ENCODE measurements at regions not wholly inside any gene's neighbourhood (a gene's known extent, or its start where the extent isn't known, plus 50 kb on each side); places are given as distances from the start of the nearest gene placed in this dataset.

GRCh38 chr9:104326912-104327311 is 177.2 kb upstream of the OR13F1 start:
- Histone ChIP-seq H3K27me3 (replicated peaks; ENCODE audit: control insufficient read depth, insufficient read depth, low read length) (no peaks in the 10 kb centered on the region), H3K36me3 (ENCODE audit: control insufficient read depth, insufficient read depth, low read length) (no peaks in the 10 kb centered on the region), H3K4me3 (replicated peaks; ENCODE audit: low read depth, low read length) (no peak overlapping the region)
- DNase-seq (ENCODE audit: extremely low read depth, insufficient read length): no peak
- TF ChIP-seq CTCF (IDR thresholded peaks at IDR 0.05; ENCODE audit: insufficient read depth, low read length, poor library complexity, severe bottlenecking): no peak

- TF ChIP-seq CTCF (IDR thresholded peaks at IDR 0.05; ENCODE audit: insufficient read depth, low read length, poor library complexity, severe bottlenecking): no peak
- Histone ChIP-seq H3K27me3 (replicated peaks; ENCODE audit: control insufficient read depth, insufficient read depth, low read length) (no peaks in the 10 kb centered on the region), H3K36me3 (ENCODE audit: control insufficient read depth, insufficient read depth, low read length) (no peaks in the 10 kb centered on the region), H3K4me3 (replicated peaks; ENCODE audit: low read depth, low read length) (no peak overlapping the region)
- DNase-seq (ENCODE audit: extremely low read depth, insufficient read length): no peak
These were observed 174.8 kb upstream of the OR13F1 start for GRCh38 chr9:104329245-104329644.

GRCh38 chr9:104330841-104331240 is 173.2 kb upstream of the OR13F1 start:
- Histone ChIP-seq H3K27me3 (replicated peaks; ENCODE audit: control insufficient read depth, insufficient read depth, low read length) (no peaks in the 10 kb centered on the region), H3K36me3 (ENCODE audit: control insufficient read depth, insufficient read depth, low read length) (no peaks in the 10 kb centered on the region), H3K4me3 (replicated peaks; ENCODE audit: low read depth, low read length) (no peak overlapping the region)
- DNase-seq (ENCODE audit: extremely low read depth, insufficient read length): no peak
- TF ChIP-seq CTCF (IDR thresholded peaks at IDR 0.05; ENCODE audit: insufficient read depth, low read length, poor library complexity, severe bottlenecking): no peak

GRCh38 chr9:104334549-104334948 is 169.5 kb upstream of the OR13F1 start:
- TF ChIP-seq CTCF (IDR thresholded peaks at IDR 0.05; ENCODE audit: insufficient read depth, low read length, poor library complexity, severe bottlenecking): no peak
- Histone ChIP-seq H3K27me3 (replicated peaks; ENCODE audit: control insufficient read depth, insufficient read depth, low read length) (no peaks in the 10 kb centered on the region), H3K4me3 (replicated peaks; ENCODE audit: low read depth, low read length) (no peak overlapping the region), H3K36me3 (ENCODE audit: control insufficient read depth, insufficient read depth, low read length) (no peaks in the 10 kb centered on the region)
- no peak for DNase-seq (ENCODE audit: extremely low read depth, insufficient read length)

GRCh38 chr9:104339692-104340091 is 164.4 kb upstream of the OR13F1 start:
- H3K4me3 ChIP-seq (replicated peaks; ENCODE audit: low read depth, low read length): no peak overlapping the region
- TF ChIP-seq CTCF (IDR thresholded peaks at IDR 0.05; ENCODE audit: insufficient read depth, low read length, poor library complexity, severe bottlenecking): no peak
- H3K36me3 ChIP-seq (ENCODE audit: control insufficient read depth, insufficient read depth, low read length): no peaks in the 10 kb centered on the region
- DNase-seq (ENCODE audit: extremely low read depth, insufficient read length): no peak
- H3K27me3 ChIP-seq (replicated peaks; ENCODE audit: control insufficient read depth, insufficient read depth, low read length): no peaks in the 10 kb centered on the region

GRCh38 chr9:104342552-104342951 is 161.5 kb upstream of the OR13F1 start:
- H3K4me3 ChIP-seq (replicated peaks; ENCODE audit: low read depth, low read length): no peak overlapping the region
- no peak for DNase-seq (ENCODE audit: extremely low read depth, insufficient read length)
- no peak for TF ChIP-seq CTCF (IDR thresholded peaks at IDR 0.05; ENCODE audit: insufficient read depth, low read length, poor library complexity, severe bottlenecking)
- H3K36me3 ChIP-seq (ENCODE audit: control insufficient read depth, insufficient read depth, low read length): no peaks in the 10 kb centered on the region
- H3K27me3 ChIP-seq (replicated peaks; ENCODE audit: control insufficient read depth, insufficient read depth, low read length): no peaks in the 10 kb centered on the region
